PC-3 (cell line): ENCODE measurements at regions not wholly inside any gene's neighbourhood (a gene's known extent, or its start where the extent isn't known, plus 50 kb on each side); places are given as distances from the start of the nearest gene placed in this dataset.

ENCODE experiments used
- ATAC-seq: fragments of 200-7000 bp; cut with Tn5 transposase; 2 replicates; pipeline ENCODE4 v1.9.1; 2020; ENCODE audit warnings: mild to moderate bottlenecking, moderate library complexity
- BruUV-seq: library from RNA; stranded (reverse); fragments of 400-500 nt; replicated peaks from 2 replicates; lab custom pipeline; 2021; lab: Mats Ljungman, UMichigan
- CTCF ChIA-PET: fragments of 300-600 bp; sonication (Branson Sonifier 250); formaldehyde crosslinking; loops from one replicate; lab custom pipeline; 2022; ENCODE audit warnings: antibody characterized with exemption; lab: Charles Lee
- POLR2A ChIA-PET: fragments of 300-600 bp; sonication (Branson Sonifier 250); formaldehyde crosslinking; loops from one replicate; lab custom pipeline; 2022; ENCODE audit warnings: antibody characterized with exemption; ENCODE audit not compliant: unreplicated experiment; lab: Charles Lee
- DNase-seq: peaks from one replicate; pipeline ENCODE4 v3.0.0-alpha.2; 2015
- H2AFZ ChIP-seq: fragments of 300-600 bp; sonication (generic); 2 replicates; pipeline ENCODE4 v1.6.0; 2016; ENCODE audit warnings: antibody characterized with exemption, low read length
- H3F3A ChIP-seq: fragments of 300-600 bp; sonication (generic); one replicate; pipeline ENCODE4 v1.6.0; 2017; ENCODE audit warnings: antibody characterized with exemption, low read length, control low read depth, mild to moderate bottlenecking; ENCODE audit not compliant: unreplicated experiment
- H3K27ac ChIP-seq: fragments of 300-600 bp; sonication (generic); 2 replicates; pipeline ENCODE4 v1.5.1; 2016; ENCODE audit warnings: mild to moderate bottlenecking, low read length
- H3K27me3 ChIP-seq: fragments of 300-600 bp; sonication (generic); 2 replicates; pipeline ENCODE4 v1.6.1; 2016; ENCODE audit warnings: low read length, mixed read lengths
- H3K36me3 ChIP-seq: fragments of 300-600 bp; sonication (generic); 2 replicates; pipeline ENCODE4 v1.6.1; 2016; ENCODE audit warnings: low read depth, mixed run types, low read length, mixed read lengths
- H3K4me1 ChIP-seq: fragments of 300-600 bp; sonication (generic); 2 replicates; pipeline ENCODE4 v1.5.1; 2016; ENCODE audit warnings: low read length; ENCODE audit not compliant: insufficient read depth
- H3K4me2 ChIP-seq: fragments of 300-600 bp; sonication (generic); 2 replicates; pipeline ENCODE4 v1.6.0; 2016; ENCODE audit warnings: low read length
- H3K4me3 ChIP-seq: fragments of 300-600 bp; sonication (generic); 2 replicates; pipeline ENCODE4 v1.5.1; 2016; ENCODE audit warnings: mild to moderate bottlenecking, low read length, mixed read lengths
- H3K79me2 ChIP-seq: fragments of 300-600 bp; sonication (generic); 2 replicates; pipeline ENCODE4 v1.6.1; 2017; ENCODE audit warnings: low read length, mixed read lengths
- H3K9ac ChIP-seq: fragments of 300-600 bp; sonication (generic); 2 replicates; pipeline ENCODE4 v1.6.0; 2016; ENCODE audit warnings: mild to moderate bottlenecking, low read length
- H3K9me2 ChIP-seq: fragments of 300-600 bp; sonication (generic); replicated peaks from 2 replicates; pipeline ENCODE4 v1.6.1; 2016; ENCODE audit warnings: mixed run types, low read length, mixed read lengths
- H3K9me3 ChIP-seq: fragments of 300-600 bp; sonication (generic); 2 replicates; pipeline ENCODE4 v1.6.1; 2016; ENCODE audit warnings: low read length, mixed read lengths
- H4K20me1 ChIP-seq: fragments of 300-600 bp; sonication (generic); 2 replicates; pipeline ENCODE4 v1.6.1; 2016; ENCODE audit warnings: low read length, mixed read lengths
- EZH2 ChIP-seq: fragments of 300-600 bp; sonication (generic); IDR thresholded peaks from one replicate; pipeline ENCODE4 v1.6.1; 2017; ENCODE audit warnings: antibody characterized with exemption, mild to moderate bottlenecking, low read length; ENCODE audit not compliant: unreplicated experiment
- EZH2phosphoT487 ChIP-seq: fragments of 300-600 bp; sonication (generic); IDR thresholded peaks from 2 replicates; pipeline ENCODE4 v1.6.1; 2018; ENCODE audit warnings: mild to moderate bottlenecking, antibody characterized with exemption, low read length, borderline replicate concordance
- intact Hi-C: fragments of 100-400 bp; cut with micrococcal nuclease; formaldehyde crosslinking; loops from 2 replicates; pipeline ENCODE4 v1.9.0; 2023
- TF ChIP-seq, protein P1 (sequence below): fragments of 300-600 bp; sonication (generic); conservative IDR thresholded peaks from 2 replicates; pipeline ENCODE4 v1.5.1; 2017; ENCODE audit warnings: antibody characterized with exemption, low read depth, mild to moderate bottlenecking, low read length

DNA sequence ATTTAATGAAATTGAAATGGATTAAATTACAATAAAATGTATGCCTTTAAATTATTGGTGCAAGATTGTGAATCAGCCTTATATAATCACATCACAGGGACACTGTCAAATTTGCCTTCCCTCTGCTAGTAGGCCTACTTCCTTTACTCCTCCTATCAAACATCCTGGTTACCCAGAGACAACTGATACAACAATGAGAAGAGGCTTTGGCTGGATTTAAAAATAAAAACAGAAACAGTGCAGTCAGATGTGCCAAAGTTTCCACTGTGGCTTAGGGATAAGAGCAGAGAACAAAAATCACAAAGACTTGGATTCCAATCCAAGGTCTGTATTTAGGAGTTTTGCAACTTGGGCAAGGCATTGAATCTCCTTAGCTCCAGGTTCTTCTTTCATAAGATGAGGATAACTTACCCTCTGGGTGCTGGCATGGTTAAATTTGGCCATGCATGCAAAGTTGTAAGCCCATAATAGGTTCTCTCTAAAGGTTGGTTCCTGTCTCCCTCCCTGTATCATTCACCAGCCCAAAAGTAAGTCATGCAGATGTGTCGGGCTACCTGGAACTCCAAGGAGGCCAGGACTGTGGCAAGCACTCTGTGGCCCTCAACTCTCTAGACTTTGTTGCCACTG, 99.3 kb upstream of the LRATD1 start:
- H3K9me2 ChIP-seq: no peaks in the 10 kb centered on the region
- no peak for ATAC-seq
- H3K9me3 ChIP-seq: no peaks in the 10 kb centered on the region
- H3K4me1 ChIP-seq: no peaks in the 10 kb centered on the region; the same call in 1 of the 2 replicates
- H4K20me1 ChIP-seq: no peaks in the 10 kb centered on the region
- H3K4me3 ChIP-seq: no peak overlapping the region
- no peaks in the 10 kb centered on the region for H3F3A ChIP-seq
- ChIA-PET CTCF (no interaction called here), POLR2A (no interaction called here)
- no peak for DNase-seq
- no peaks in the 10 kb centered on the region for H3K79me2 ChIP-seq
- intact Hi-C loops: no loop called here
- no peaks in the 10 kb centered on the region for H3K27me3 ChIP-seq
- no TSS peak for BruUV-seq
- no peak overlapping the region for H2AFZ ChIP-seq
- H3K4me2 ChIP-seq: no peak overlapping the region
- no peak overlapping the region for H3K27ac ChIP-seq
- H3K36me3 ChIP-seq: no peaks in the 10 kb centered on the region
- TF ChIP-seq, protein P1, sequence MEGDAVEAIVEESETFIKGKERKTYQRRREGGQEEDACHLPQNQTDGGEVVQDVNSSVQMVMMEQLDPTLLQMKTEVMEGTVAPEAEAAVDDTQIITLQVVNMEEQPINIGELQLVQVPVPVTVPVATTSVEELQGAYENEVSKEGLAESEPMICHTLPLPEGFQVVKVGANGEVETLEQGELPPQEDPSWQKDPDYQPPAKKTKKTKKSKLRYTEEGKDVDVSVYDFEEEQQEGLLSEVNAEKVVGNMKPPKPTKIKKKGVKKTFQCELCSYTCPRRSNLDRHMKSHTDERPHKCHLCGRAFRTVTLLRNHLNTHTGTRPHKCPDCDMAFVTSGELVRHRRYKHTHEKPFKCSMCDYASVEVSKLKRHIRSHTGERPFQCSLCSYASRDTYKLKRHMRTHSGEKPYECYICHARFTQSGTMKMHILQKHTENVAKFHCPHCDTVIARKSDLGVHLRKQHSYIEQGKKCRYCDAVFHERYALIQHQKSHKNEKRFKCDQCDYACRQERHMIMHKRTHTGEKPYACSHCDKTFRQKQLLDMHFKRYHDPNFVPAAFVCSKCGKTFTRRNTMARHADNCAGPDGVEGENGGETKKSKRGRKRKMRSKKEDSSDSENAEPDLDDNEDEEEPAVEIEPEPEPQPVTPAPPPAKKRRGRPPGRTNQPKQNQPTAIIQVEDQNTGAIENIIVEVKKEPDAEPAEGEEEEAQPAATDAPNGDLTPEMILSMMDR: no peak
- TF ChIP-seq EZH2phosphoT487 (no peak), EZH2 (no peak)
- no peak overlapping the region for H3K9ac ChIP-seq

DNA sequence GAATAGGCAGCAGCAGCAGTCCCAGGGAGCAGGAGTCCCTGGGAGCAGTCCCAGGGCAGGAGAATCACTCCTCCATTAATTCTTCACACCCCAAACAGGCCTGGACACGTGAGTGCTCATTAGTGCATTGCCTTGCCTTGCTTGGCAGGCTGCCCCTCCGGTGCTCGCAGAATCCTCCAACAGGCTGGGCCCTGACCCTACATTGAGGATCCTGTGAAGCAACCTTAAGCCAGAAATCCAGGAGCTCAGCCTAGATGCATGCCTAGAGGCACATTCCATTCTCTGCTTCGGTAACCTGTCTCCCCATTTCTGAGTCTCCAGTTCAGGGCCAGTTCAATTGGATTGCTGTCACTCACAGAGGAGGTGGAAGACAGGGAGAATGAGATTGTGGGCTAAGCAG, 97.4 kb upstream of the LRATD1 start:
- Histone ChIP-seq H3K79me2 (no peaks in the 10 kb centered on the region), H3K9me3 (no peaks in the 10 kb centered on the region), H3K4me3 (no peak overlapping the region), H3K4me1 (peaks cover 4% of the 10 kb centered on the region; the same call in 1 of the 2 replicates), H3F3A (no peaks in the 10 kb centered on the region), H2AFZ (no peak overlapping the region), H3K9me2 (no peaks in the 10 kb centered on the region), H3K27me3 (no peaks in the 10 kb centered on the region), H3K36me3 (no peaks in the 10 kb centered on the region), H3K9ac (no peak overlapping the region), H3K4me2 (no peak overlapping the region), H3K27ac (no peak overlapping the region), H4K20me1 (no peaks in the 10 kb centered on the region)
- CTCF ChIA-PET: no interaction called here
- intact Hi-C loops: no loop called here
- DNase-seq (peak; percentile 42), ATAC-seq (no peak)
- POLR2A ChIA-PET: no interaction called here
- no TSS peak for BruUV-seq
- TF ChIP-seq EZH2phosphoT487 (no peak), EZH2 (no peak)
- TF ChIP-seq, protein P1: no peak

DNA sequence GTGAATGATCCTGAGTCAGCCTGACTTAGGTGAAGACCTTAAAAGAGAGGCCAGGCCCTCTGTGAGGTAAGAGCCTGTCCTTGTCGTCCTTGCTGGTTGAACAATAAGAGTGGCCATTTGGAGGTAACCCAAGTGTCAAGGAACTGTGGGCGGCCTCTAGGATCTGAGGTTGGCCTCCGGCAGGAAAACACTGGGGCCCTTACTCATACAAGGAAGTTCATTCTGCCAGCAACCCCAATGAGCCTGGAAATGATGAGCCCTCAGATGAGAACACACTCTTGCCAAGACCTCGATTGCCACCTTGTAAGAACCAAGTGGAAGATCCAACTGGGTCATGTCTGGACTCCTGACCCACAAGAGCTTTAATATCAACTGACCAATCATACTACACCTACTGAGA, 95.5 kb upstream of the LRATD1 start:
- Histone ChIP-seq H3K4me2 (no peak overlapping the region), H2AFZ (no peak overlapping the region), H3K4me3 (no peak overlapping the region), H3K4me1 (0 out of 2 replicates have a peak, but pooled peaks cover 4% of the 10 kb centered on the region), H3K9me3 (no peaks in the 10 kb centered on the region), H3K9me2 (no peaks in the 10 kb centered on the region), H3K9ac (no peak overlapping the region), H4K20me1 (no peaks in the 10 kb centered on the region), H3K79me2 (no peaks in the 10 kb centered on the region), H3K27ac (no peak overlapping the region), H3F3A (no peaks in the 10 kb centered on the region), H3K27me3 (no peaks in the 10 kb centered on the region), H3K36me3 (no peaks in the 10 kb centered on the region)
- no TSS peak for BruUV-seq
- DNase-seq (no peak), ATAC-seq (no peak)
- ChIA-PET CTCF (no interaction called here), POLR2A (no interaction called here)
- TF ChIP-seq EZH2phosphoT487 (no peak), EZH2 (no peak)
- TF ChIP-seq, protein P1: no peak
- intact Hi-C loops: no loop called here
